ENCODE measurements at regions not wholly inside any gene's neighbourhood (a gene's known extent, or its start where the extent isn't known, plus 50 kb on each side); places are given as distances from the start of the nearest gene placed in this dataset.

DNA sequence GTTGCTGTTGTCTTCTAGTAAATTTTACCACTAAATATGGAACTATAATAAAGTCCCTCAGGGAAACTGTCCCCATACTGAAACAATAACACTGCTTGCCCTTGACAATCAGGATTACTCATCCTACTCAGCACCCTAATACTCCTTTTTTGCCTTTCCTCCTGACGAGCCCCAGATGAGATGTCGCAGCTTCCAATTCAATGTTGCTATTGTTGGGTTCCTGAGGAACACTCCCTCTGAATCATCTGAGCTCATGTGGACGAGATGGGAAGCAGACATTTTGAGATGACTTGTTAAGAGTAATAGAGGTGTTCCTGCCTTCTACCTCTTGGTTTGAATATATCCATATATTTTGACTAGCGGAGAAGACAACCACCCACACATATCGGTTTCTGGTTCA, 187.8 kb upstream of the FAM98A start:
- TF ChIP-seq ZNF121 (CRISPR knock-in tag; IDR thresholded peaks at IDR 0.05) (no peak), PREB (CRISPR knock-in tag; IDR thresholded peaks at IDR 0.05; ENCODE audit: borderline replicate concordance) (no peak), ZNF317 (CRISPR knock-in tag; IDR thresholded peaks at IDR 0.05; ENCODE audit: borderline replicate concordance, low read depth) (no peak), ELF4 (CRISPR knock-in tag; IDR thresholded peaks at IDR 0.05; ENCODE audit: low read depth) (no peak), JUN (CRISPR knock-in tag; IDR thresholded peaks at IDR 0.05) (no peak), E2F4 (CRISPR knock-in tag; IDR thresholded peaks at IDR 0.05; ENCODE audit: borderline replicate concordance, low read depth) (no peak)
- TF ChIP-seq, protein P1, sequence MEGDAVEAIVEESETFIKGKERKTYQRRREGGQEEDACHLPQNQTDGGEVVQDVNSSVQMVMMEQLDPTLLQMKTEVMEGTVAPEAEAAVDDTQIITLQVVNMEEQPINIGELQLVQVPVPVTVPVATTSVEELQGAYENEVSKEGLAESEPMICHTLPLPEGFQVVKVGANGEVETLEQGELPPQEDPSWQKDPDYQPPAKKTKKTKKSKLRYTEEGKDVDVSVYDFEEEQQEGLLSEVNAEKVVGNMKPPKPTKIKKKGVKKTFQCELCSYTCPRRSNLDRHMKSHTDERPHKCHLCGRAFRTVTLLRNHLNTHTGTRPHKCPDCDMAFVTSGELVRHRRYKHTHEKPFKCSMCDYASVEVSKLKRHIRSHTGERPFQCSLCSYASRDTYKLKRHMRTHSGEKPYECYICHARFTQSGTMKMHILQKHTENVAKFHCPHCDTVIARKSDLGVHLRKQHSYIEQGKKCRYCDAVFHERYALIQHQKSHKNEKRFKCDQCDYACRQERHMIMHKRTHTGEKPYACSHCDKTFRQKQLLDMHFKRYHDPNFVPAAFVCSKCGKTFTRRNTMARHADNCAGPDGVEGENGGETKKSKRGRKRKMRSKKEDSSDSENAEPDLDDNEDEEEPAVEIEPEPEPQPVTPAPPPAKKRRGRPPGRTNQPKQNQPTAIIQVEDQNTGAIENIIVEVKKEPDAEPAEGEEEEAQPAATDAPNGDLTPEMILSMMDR (IDR thresholded peaks at IDR 0.05), result no peak
- TF ChIP-seq, protein P2, sequence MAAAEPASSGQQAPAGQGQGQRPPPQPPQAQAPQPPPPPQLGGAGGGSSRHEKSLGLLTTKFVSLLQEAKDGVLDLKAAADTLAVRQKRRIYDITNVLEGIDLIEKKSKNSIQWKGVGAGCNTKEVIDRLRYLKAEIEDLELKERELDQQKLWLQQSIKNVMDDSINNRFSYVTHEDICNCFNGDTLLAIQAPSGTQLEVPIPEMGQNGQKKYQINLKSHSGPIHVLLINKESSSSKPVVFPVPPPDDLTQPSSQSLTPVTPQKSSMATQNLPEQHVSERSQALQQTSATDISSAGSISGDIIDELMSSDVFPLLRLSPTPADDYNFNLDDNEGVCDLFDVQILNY (CRISPR knock-in tag; IDR thresholded peaks at IDR 0.05), result no peak
- TF ChIP-seq, protein P3, sequence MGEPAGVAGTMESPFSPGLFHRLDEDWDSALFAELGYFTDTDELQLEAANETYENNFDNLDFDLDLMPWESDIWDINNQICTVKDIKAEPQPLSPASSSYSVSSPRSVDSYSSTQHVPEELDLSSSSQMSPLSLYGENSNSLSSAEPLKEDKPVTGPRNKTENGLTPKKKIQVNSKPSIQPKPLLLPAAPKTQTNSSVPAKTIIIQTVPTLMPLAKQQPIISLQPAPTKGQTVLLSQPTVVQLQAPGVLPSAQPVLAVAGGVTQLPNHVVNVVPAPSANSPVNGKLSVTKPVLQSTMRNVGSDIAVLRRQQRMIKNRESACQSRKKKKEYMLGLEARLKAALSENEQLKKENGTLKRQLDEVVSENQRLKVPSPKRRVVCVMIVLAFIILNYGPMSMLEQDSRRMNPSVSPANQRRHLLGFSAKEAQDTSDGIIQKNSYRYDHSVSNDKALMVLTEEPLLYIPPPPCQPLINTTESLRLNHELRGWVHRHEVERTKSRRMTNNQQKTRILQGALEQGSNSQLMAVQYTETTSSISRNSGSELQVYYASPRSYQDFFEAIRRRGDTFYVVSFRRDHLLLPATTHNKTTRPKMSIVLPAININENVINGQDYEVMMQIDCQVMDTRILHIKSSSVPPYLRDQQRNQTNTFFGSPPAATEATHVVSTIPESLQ (CRISPR knock-in tag; IDR thresholded peaks at IDR 0.05), result no peak

All from WTC11 (cell line).